GM23338 (cell line): ENCODE measurements at regions not wholly inside any gene's neighbourhood (a gene's known extent, or its start where the extent isn't known, plus 50 kb on each side); places are given as distances from the start of the nearest gene placed in this dataset.

Experiments used
- ATAC-seq: fragments of 200-7000 bp; cut with Tn5 transposase; 3 replicates; pipeline ENCODE4 v1.9.1; 2020
- DNase-seq: peaks from one replicate; pipeline ENCODE4 v3.0.0-alpha.2; 2015; ENCODE audit warnings: low spot score
- H2AFZ ChIP-seq: fragments of 200-600 bp; sonication (generic); 2 replicates; pipeline ENCODE4 v1.8.0; 2016; ENCODE audit warnings: antibody characterized with exemption, mild to moderate bottlenecking, moderate library complexity
- H3F3A ChIP-seq: fragments of 200-600 bp; sonication (generic); replicated peaks from 2 replicates; pipeline ENCODE4 v1.8.0; 2017; ENCODE audit warnings: antibody characterized with exemption, mixed run types, low read depth
- H3K27ac ChIP-seq: fragments of 200-600 bp; sonication (generic); 2 replicates; pipeline ENCODE4 v1.6.1; 2016; ENCODE audit warnings: low read depth
- H3K27me3 ChIP-seq: fragments of 200-600 bp; sonication (generic); 2 replicates; pipeline ENCODE4 v1.8.0; 2016; ENCODE audit warnings: mild to moderate bottlenecking, mixed run types, moderate library complexity; ENCODE audit not compliant: insufficient read depth
- H3K36me3 ChIP-seq: fragments of 200-600 bp; sonication (generic); 2 replicates; pipeline ENCODE4 v1.8.0; 2016; ENCODE audit warnings: mild to moderate bottlenecking; ENCODE audit not compliant: insufficient read depth
- H3K4me1 ChIP-seq: fragments of 200-600 bp; sonication (generic); 2 replicates; pipeline ENCODE4 v1.8.0; 2016; ENCODE audit warnings: mild to moderate bottlenecking, moderate library complexity; ENCODE audit not compliant: insufficient read depth
- H3K4me2 ChIP-seq: fragments of 200-600 bp; sonication (generic); 2 replicates; pipeline ENCODE4 v1.7.1; 2017; ENCODE audit warnings: mixed run types
- H3K4me3 ChIP-seq: fragments of 200-600 bp; sonication (generic); 2 replicates; pipeline ENCODE4 v1.6.1; 2016; ENCODE audit warnings: mixed run types
- H3K79me2 ChIP-seq: fragments of 200-600 bp; sonication (generic); replicated peaks from 2 replicates; pipeline ENCODE4 v1.8.0; 2017; ENCODE audit warnings: mild to moderate bottlenecking; ENCODE audit not compliant: insufficient read depth
- H3K9me2 ChIP-seq: fragments of 200-600 bp; sonication (generic); 2 replicates; pipeline ENCODE4 v1.8.0; 2017; ENCODE audit not compliant: insufficient read depth
- H4K20me1 ChIP-seq: fragments of 200-600 bp; sonication (generic); replicated peaks from 2 replicates; pipeline ENCODE4 v1.8.0; 2017; ENCODE audit warnings: mild to moderate bottlenecking; ENCODE audit not compliant: insufficient read depth
- H3K27ac Mint-ChIP-seq: 2 replicates; pipeline ENCODE4 v1.8.0; 2020; ENCODE audit warnings: inconsistent platforms, mild to moderate bottlenecking, moderate library complexity, mixed read lengths
- H3K27me3 Mint-ChIP-seq: 3 replicates; pipeline ENCODE4 v1.8.0; 2022; ENCODE audit warnings: low read depth, mild to moderate bottlenecking, moderate library complexity, mixed read lengths, inconsistent platforms; ENCODE audit not compliant: insufficient read depth, poor library complexity
- H3K36me3 Mint-ChIP-seq: 3 replicates; pipeline ENCODE4 v1.8.0; 2021; ENCODE audit warnings: low read depth, mild to moderate bottlenecking, inconsistent platforms, moderate library complexity, mixed read lengths
- H3K4me1 Mint-ChIP-seq: 3 replicates; pipeline ENCODE4 v1.8.0; 2020; ENCODE audit warnings: mild to moderate bottlenecking, inconsistent platforms, mixed read lengths
- H3K4me3 Mint-ChIP-seq: 3 replicates; pipeline ENCODE4 v1.8.0; 2021; ENCODE audit warnings: moderate library complexity, mild to moderate bottlenecking, inconsistent platforms, mixed read lengths
- H3K9me3 Mint-ChIP-seq: 3 replicates; pipeline ENCODE4 v1.8.0; 2020; ENCODE audit warnings: moderate library complexity, mild to moderate bottlenecking, inconsistent platforms, mixed read lengths
- CREB1 ChIP-seq: fragments of 250-450 bp; sonication (Bioruptor Pico); IDR thresholded peaks from 2 replicates; pipeline ENCODE4 v1.5.0; 2020; ENCODE audit warnings: low read depth, mild to moderate bottlenecking, moderate library complexity
- CTCF ChIP-seq, 2 experiments: fragments of 200-600 bp in 1 of 2; sonication (generic) in 1 of 2; conservative IDR thresholded peaks; 2 replicates each; pipeline versions ENCODE4 v1.5.1 to v1.6.1; 2016 to 2017; ENCODE audit warnings: antibody characterized with exemption in 2 of 2, low read depth in 2 of 2, mild to moderate bottlenecking in 2 of 2, moderate library complexity in 1 of 2
- ETS1 ChIP-seq: IDR thresholded peaks from 2 replicates; pipeline ENCODE4 v1.6.1; 2016; ENCODE audit warnings: antibody characterized with exemption
- EZH2 ChIP-seq: fragments of 200-600 bp; sonication (generic); IDR thresholded peaks from one replicate; pipeline ENCODE4 v1.8.0; 2017; ENCODE audit warnings: antibody characterized with exemption, mild to moderate bottlenecking, low read depth; ENCODE audit not compliant: unreplicated experiment
- EZH2phosphoT487 ChIP-seq: fragments of 200-600 bp; sonication (generic); IDR thresholded peaks from one replicate; pipeline ENCODE4 v1.8.1; 2018; ENCODE audit warnings: antibody characterized with exemption; ENCODE audit not compliant: unreplicated experiment
- JUNB ChIP-seq: IDR thresholded peaks from one replicate; pipeline ENCODE4 v1.6.1; 2016; ENCODE audit warnings: antibody characterized with exemption; ENCODE audit not compliant: unreplicated experiment
- NANOG ChIP-seq: IDR thresholded peaks from 2 replicates; pipeline ENCODE4 v1.6.1; 2016; ENCODE audit warnings: antibody characterized with exemption, borderline replicate concordance
- POLR2AphosphoS5 ChIP-seq: IDR thresholded peaks from 2 replicates; pipeline ENCODE4 v1.6.1; 2016; ENCODE audit warnings: antibody characterized with exemption, low read depth
- STAT1 ChIP-seq: IDR thresholded peaks from one replicate; pipeline ENCODE4 v1.6.1; 2016; ENCODE audit warnings: antibody characterized with exemption; ENCODE audit not compliant: unreplicated experiment
- ZNF114 ChIP-seq: fragments of 250-450 bp; sonication (Bioruptor Pico); IDR thresholded peaks from 2 replicates; pipeline ENCODE4 v1.5.0; 2020; ENCODE audit warnings: mild to moderate bottlenecking, moderate library complexity
- ZNF331 ChIP-seq: fragments of 250-450 bp; sonication (Bioruptor Pico); IDR thresholded peaks from 2 replicates; pipeline ENCODE4 v1.5.0; 2020; ENCODE audit warnings: low read depth, mild to moderate bottlenecking, moderate library complexity
- ZNF462 ChIP-seq: fragments of 250-450 bp; sonication (Bioruptor Pico); IDR thresholded peaks from 2 replicates; pipeline ENCODE4 v1.5.0; 2020; ENCODE audit warnings: mild to moderate bottlenecking, moderate library complexity
- TF ChIP-seq, protein P1 (sequence below): IDR thresholded peaks from one replicate; pipeline ENCODE4 v1.6.1; 2018; ENCODE audit warnings: antibody characterized with exemption; ENCODE audit not compliant: unreplicated experiment

GRCh38 chr5:20056933-20057332 lies 68.9 kb upstream of the CDH18 start:
- Histone ChIP-seq H3F3A (no peaks in the 10 kb centered on the region), H2AFZ (no peak overlapping the region), H3K27me3 (no peaks in the 10 kb centered on the region), H3K4me3 (no peak overlapping the region), H3K9me2 (no peaks in the 10 kb centered on the region), H3K27ac (no peak overlapping the region), H3K79me2 (no peaks in the 10 kb centered on the region), H3K36me3 (no peaks in the 10 kb centered on the region), H3K4me2 (no peak overlapping the region), H3K4me1 (no peaks in the 10 kb centered on the region), H4K20me1 (no peaks in the 10 kb centered on the region)
- H3K4me3 Mint-ChIP-seq: no peak overlapping the region
- H3K9me3 Mint-ChIP-seq: no peaks in the 10 kb centered on the region
- no peaks in the 10 kb centered on the region for H3K4me1 Mint-ChIP-seq
- H3K36me3 Mint-ChIP-seq: no peaks in the 10 kb centered on the region
- no peak for TF ChIP-seq STAT1
- TF ChIP-seq NANOG: no peak
- TF ChIP-seq CREB1 (CRISPR knock-in tag): no peak
- no peak for TF ChIP-seq ZNF331 (CRISPR knock-in tag)
- no peak for TF ChIP-seq CTCF (conservative IDR thresholded peaks at IDR 0.05; ENCODE audit: low read depth in 2 of 2)
- TF ChIP-seq ZNF114 (CRISPR knock-in tag): no peak
- TF ChIP-seq JUNB: no peak
- TF ChIP-seq ETS1: no peak
- TF ChIP-seq ZNF462 (CRISPR knock-in tag): no peak
- no peak for TF ChIP-seq POLR2AphosphoS5
- TF ChIP-seq EZH2phosphoT487: no peak
- TF ChIP-seq EZH2: no peak
- TF ChIP-seq, protein P1, sequence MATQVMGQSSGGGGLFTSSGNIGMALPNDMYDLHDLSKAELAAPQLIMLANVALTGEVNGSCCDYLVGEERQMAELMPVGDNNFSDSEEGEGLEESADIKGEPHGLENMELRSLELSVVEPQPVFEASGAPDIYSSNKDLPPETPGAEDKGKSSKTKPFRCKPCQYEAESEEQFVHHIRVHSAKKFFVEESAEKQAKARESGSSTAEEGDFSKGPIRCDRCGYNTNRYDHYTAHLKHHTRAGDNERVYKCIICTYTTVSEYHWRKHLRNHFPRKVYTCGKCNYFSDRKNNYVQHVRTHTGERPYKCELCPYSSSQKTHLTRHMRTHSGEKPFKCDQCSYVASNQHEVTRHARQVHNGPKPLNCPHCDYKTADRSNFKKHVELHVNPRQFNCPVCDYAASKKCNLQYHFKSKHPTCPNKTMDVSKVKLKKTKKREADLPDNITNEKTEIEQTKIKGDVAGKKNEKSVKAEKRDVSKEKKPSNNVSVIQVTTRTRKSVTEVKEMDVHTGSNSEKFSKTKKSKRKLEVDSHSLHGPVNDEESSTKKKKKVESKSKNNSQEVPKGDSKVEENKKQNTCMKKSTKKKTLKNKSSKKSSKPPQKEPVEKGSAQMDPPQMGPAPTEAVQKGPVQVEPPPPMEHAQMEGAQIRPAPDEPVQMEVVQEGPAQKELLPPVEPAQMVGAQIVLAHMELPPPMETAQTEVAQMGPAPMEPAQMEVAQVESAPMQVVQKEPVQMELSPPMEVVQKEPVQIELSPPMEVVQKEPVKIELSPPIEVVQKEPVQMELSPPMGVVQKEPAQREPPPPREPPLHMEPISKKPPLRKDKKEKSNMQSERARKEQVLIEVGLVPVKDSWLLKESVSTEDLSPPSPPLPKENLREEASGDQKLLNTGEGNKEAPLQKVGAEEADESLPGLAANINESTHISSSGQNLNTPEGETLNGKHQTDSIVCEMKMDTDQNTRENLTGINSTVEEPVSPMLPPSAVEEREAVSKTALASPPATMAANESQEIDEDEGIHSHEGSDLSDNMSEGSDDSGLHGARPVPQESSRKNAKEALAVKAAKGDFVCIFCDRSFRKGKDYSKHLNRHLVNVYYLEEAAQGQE: no peak
- H3K27me3 Mint-ChIP-seq: no peaks in the 10 kb centered on the region
- no peak for ATAC-seq
- H3K27ac Mint-ChIP-seq: no peak overlapping the region
- no peak for DNase-seq
